Psoas muscle (tissue), 7 donors: ENCODE measurements at regions not wholly inside any gene's neighbourhood (a gene's known extent, or its start where the extent isn't known, plus 50 kb on each side); places are given as distances from the start of the nearest gene placed in this dataset.

Experiments
- ATAC-seq, 4 donors: fragments of 200-7000 bp; cut with Tn5 transposase; one replicate each; pipeline ENCODE4 v1.9.1; 2020; ENCODE audit warnings: moderate library complexity in 3 of 4, mild to moderate bottlenecking in 2 of 4
- DNase-seq, 2 donors: peaks; one replicate each; pipeline ENCODE4 v3.0.0-alpha.2; 2020
- H3K27ac ChIP-seq: fragments of 200-600 bp; one replicate; pipeline ENCODE4 v1.8.0; 2022
- H3K27me3 ChIP-seq, 3 donors: fragments of 200-600 bp in 1 of 3; one replicate each; pipeline versions ENCODE4 v1.6.1 to v1.8.0; 2013 to 2022; ENCODE audit warnings: low read length in 2 of 3, mild to moderate bottlenecking in 2 of 3, moderate library complexity in 1 of 3; ENCODE audit not compliant: insufficient read depth in 3 of 3
- H3K36me3 ChIP-seq, 2 donors: fragments of 200-600 bp in 1 of 2; one replicate each; pipeline versions ENCODE4 v1.6.1 to v1.8.0; 2013 to 2022; ENCODE audit warnings: low read depth in 1 of 2, mild to moderate bottlenecking in 1 of 2, moderate library complexity in 1 of 2; ENCODE audit not compliant: insufficient read depth in 1 of 2
- H3K4me1 ChIP-seq: fragments of 200-600 bp; one replicate; pipeline ENCODE4 v1.8.0; 2022
- H3K4me3 ChIP-seq: fragments of 200-600 bp; one replicate; pipeline ENCODE4 v1.8.0; 2022; ENCODE audit warnings: mild to moderate bottlenecking
- H3K9me3 ChIP-seq: fragments of 200-600 bp; one replicate; pipeline ENCODE4 v1.8.0; 2022
- CTCF ChIP-seq: fragments of 200-600 bp; IDR thresholded peaks from one replicate; pipeline ENCODE4 v1.8.0; 2022; ENCODE audit warnings: antibody characterized with exemption
- WGBS, 3 donors: extraction: QIAGEN DNeasy Blood & Tissue Kit; methylation state at CpG; one replicate each; pipeline versions ENCODE4 v1.1.6 to v1.1.7; 2013; 5-methylcytosine and 5-hydroxymethylcytosine counted together
- intact Hi-C, 2 donors: fragments of 100-400 bp; cut with DNase I; formaldehyde crosslinking; loops; one replicate each; pipeline versions ENCODE4 v1.11.0 to v1.14.2; 2022
- donor health status: healthy with polysubstance abuse.
- donor health status: DM: no; HTN: no; CAD: no; lungs with moderate emphysema.
- donor health status: Bipolar disorder and iron deficiency.
- donor health status: healthy.
- donor health status: DM: yes; HTN: yes; CAD: no.
- donor health status: DM: no; HTN: no; CAD: no.
- donor health status: DM: yes; HTN: yes; CAD: no.

GRCh38 chr4:8922481-8922880 is 50.8 kb upstream of the HMX1 start:
- peaks cover 0 to 18% (median 3%) of the 10 kb centered on the region in 3 donors for H3K27me3 ChIP-seq
- WGBS, 3 donors, result 23 to 40% (median 29%) methylated on average over 1 of the region's 1 CpG
- no peak overlapping the region for H3K27ac ChIP-seq
- no peak for TF ChIP-seq CTCF
- H3K4me1 ChIP-seq, result no peaks in the 10 kb centered on the region
- no peak overlapping the region for H3K4me3 ChIP-seq
- peaks cover 4% of the 10 kb centered on the region for H3K9me3 ChIP-seq
- no peak for ATAC-seq
- intact Hi-C loops, result no loop called here
- H3K36me3 ChIP-seq, result no peaks in the 10 kb centered on the region
- no peak for DNase-seq

- 40 to 50% (median 42%) methylated on average over 3 of the region's 3 CpGs for WGBS, 3 donors
- intact Hi-C loops, result no loop called here
- DNase-seq (no peak), ATAC-seq (no peak)
- Histone ChIP-seq H3K4me3 (no peak overlapping the region), H3K36me3 (no peaks in the 10 kb centered on the region), H3K9me3 (peaks cover 4% of the 10 kb centered on the region), H3K27me3 (peaks cover 2 to 18% (median 3%) of the 10 kb centered on the region in 3 donors), H3K4me1 (no peaks in the 10 kb centered on the region), H3K27ac (no peak overlapping the region)
- TF ChIP-seq CTCF, result no peak
Measured at GRCh38 chr4:8921465-8921864, 49.8 kb upstream of the HMX1 start.
